Embryonic facial prominence (tissue), 1 donor: ENCODE measurements at regions not wholly inside any gene's neighbourhood (a gene's known extent, or its start where the extent isn't known, plus 50 kb on each side); places are given as distances from the start of the nearest gene placed in this dataset.

Source experiments
- DNase-seq: peaks from one replicate; pipeline ENCODE4 v3.0.0-alpha.2; 2016; ENCODE audit errors: extremely low spot score

DNA sequence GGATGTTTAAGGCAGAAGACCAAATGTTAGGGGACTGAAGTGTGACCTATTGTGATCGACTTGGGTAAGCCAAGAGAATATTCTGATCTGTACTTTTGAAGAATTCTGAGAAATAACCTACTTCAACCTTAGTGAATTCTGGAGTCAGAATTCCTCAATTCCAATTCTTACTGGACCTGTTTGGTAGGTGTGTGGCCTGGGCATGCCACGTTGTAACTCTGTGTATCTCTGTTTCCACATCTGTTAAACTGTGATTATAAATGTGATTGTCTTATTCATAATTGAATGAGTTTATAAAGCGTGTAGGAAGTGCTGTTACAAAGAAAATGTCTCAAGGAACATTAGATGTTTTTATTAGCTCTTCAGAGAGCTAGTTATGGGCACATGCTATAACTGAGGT, 64.5 kb downstream of the TUSC1 start:
- DNase-seq = no peak

- DNase-seq = no peak
Measured at GRCh38 chr9:25603106-25603505, 75.1 kb downstream of the TUSC1 start.

DNA sequence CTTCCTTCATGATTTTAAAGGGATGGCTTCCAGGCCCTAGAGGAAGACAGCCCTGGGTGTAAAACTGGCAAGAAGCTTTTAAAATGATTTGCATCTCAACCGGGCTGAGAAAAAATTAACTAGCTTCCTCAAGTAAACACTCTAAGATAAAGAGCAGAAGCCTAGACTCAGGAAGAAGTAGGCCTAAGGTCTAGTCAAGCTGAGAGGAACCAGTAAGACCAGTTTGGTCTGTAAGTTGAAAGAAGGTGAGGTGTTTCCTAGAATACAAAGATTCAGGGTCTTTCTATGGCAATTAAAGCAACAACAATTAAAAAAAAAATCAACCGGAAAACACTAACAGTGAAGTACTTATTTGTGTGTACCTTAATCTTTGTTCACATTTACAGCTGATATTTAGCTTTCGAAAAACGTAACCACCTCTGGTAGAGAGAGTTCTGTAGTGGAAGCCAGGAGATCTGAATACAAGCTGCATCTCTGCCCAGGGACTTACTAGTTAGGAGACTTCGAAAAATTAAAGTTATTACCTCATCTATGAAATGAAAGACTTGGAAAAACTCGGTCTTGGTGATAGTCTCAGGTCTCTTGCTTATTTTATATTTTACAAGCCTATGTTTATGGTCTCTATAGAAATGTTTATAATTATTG, 75.7 kb downstream of the TUSC1 start:
- no peak for DNase-seq

- no peak for DNase-seq
Measured at GRCh38 chr9:25600501-25600900, 77.7 kb downstream of the TUSC1 start.

DNA sequence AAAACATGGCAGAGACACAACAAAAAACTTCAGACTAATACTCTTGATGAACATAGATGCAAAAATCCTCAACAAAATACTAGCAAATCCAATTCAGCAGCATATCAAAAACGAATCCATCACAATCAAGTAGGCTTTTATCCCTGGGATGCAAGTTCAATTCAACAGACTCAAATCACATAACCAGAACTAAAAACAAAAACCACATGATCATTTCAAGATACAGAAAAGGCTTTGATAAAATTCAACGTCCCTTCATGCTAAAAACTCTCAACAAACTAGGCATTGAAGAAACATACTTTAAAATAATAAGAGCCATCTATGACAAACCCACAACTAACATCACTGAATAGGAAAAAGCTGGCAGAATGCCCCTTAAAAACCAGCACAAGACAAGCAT, 93.6 kb downstream of the TUSC1 start:
- DNase-seq = no peak

GRCh38 chr9:25573281-25573680, 105.0 kb downstream of the TUSC1 start:
- no peak for DNase-seq

- no peak for DNase-seq
Measured at GRCh38 chr9:25571491-25571890, 106.8 kb downstream of the TUSC1 start.

DNA sequence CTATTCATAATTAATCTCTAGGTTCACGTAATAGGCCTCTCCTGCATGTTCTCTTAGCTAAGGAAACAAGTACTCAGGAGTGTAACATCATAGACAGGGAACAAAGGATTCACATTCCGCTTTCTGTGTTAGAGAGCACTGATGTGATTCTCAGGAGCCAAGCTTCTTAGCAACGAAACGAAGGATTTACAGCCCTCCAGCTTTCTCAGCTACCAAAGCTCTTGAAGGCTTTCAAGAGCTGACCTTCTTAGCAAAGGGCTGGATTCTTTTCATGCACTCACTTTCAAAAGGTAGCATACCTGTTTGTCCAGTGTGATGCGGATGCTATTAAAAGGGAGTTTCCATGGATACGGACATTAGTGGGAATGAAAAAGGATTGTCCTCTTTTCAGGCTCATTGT, 107.4 kb downstream of the TUSC1 start:
- DNase-seq = no peak

- DNase-seq = no peak
Measured at GRCh38 chr9:25562101-25562500, 116.1 kb downstream of the TUSC1 start.

GRCh38 chr9:25557645-25558300, 120.5 kb downstream of the TUSC1 start:
- no peak for DNase-seq

GRCh38 chr9:25556540-25556939, 121.7 kb downstream of the TUSC1 start:
- no peak for DNase-seq

DNA sequence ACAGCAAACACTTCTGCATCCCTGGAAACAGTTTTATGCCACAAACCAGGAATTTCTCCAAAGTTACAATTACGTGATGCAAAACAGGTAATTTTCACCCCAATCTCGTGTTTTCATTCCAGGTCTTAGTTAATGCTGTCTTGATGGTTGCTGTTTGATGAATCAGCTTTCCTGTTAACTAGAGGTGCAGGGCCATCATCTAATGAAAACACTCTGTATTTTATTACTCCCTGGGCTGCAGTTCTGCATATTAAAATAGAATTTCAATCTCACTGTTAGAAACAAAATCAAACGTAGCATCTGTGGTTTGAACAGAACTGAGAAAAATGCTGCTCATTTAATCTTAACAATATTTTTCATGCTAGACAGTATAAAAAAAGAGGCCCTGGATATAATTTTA, 129.4 kb downstream of the TUSC1 start:
- DNase-seq = no peak

GRCh38 chr9:25543806-25544205, 134.4 kb downstream of the TUSC1 start:
- no peak for DNase-seq

- no peak for DNase-seq
Measured at GRCh38 chr9:25542319-25542718, 135.9 kb downstream of the TUSC1 start.

DNA sequence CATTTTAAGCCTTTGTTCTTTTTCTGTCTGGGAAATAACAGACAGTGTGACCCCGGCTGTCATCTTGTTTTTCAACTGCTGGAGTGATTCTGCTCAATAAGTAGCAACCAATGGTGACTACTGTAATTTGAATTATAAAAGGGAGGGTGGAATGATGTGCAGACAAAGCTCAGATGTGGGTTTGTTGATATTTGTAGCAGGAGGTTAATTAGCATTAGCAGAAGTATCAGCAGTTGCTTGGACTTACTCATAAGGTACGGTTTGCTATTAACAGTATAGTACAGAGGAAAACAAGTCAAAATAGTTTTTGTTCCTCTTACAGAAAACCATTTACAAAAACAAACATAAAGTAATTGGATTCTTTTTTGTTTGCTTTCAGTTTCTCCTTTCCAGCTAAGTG, 140.4 kb downstream of the TUSC1 start:
- DNase-seq = no peak

DNA sequence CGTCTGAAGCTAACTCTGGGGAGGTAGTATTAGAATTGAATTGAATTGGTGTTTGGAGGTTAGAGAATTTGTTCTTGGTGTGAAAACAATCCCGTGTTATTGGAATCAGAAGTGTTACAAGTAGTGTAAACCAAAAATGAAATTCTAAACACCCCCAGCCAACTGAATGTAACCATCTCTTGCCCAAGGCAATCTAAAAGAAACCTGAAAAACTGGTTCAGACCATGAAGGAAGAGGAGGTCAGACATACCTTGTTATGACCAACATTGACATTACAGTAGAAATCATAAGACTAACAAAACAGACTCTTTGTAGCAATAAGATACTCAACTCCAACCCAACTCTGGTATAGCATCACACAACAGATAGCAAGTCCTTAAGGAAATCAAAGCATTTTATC, 159.0 kb downstream of the TUSC1 start:
- no peak for DNase-seq

GRCh38 chr9:25517701-25518100, 160.5 kb downstream of the TUSC1 start:
- DNase-seq = no peak

DNA sequence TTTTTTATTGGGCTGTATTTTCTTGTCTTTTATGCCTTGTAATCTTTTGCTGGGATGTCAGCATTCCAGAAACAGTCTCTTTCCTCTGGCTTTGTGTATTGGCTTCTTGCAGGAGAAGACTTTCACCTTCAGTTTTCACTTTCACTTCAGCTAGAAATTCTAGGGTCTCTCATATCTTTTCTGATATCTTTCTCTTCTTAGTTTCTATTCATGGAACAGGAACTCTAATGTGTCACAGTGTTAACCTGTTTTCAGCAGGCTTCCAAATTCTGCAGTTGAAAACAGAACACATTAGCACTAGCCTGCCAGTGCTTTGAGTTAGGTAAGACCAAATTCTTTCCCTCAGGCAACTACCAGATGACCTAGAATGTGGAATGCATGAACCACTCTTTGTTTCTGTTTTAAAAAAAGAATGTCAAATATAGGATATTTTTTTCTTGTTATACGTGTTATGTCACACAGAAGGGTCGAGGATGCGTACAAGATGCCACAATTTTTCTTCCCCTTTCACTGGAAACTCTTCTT, 164.7 kb downstream of the TUSC1 start:
- DNase-seq = no peak

DNA sequence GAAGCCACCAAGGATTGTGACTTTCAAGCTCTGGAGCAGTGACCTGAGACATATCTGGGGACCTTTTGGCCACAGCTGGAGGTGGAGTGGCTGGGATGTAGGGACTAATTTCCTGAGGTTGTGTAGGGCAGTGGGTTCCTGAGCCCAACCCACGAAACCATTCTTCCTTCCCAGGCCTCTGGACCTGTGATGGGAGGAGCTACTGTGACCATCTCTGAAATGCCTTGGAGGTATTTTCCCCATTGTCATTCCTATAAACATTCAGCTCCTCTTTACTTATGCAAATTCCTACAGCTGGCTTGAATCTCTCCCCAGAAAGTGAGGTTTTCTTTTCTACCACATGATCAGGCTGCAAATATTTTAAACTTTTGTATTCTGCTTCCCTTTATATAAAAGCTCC, 172.6 kb downstream of the TUSC1 start:
- DNase-seq = no peak

DNA sequence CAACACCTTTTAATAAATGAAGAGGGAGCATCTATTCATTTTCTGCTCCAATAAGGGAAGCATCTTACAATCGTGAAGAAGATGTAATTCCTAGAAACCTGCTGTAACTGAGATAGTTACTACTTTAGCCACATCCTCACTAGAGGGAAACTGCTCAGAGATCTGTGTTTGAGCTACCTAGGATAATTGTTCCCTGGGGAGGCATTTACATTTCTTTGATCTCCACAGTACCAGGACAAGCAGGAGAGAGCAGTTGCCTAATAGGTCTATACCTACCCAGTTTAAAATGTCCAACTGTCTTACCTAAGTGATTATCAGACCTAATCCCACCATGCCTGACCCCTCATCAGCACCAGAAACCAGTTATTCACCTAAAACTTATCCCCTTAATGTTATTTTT, 196.9 kb downstream of the TUSC1 start:
- DNase-seq = no peak

- no peak for DNase-seq
Measured at GRCh38 chr9:25480696-25481095, 197.5 kb downstream of the TUSC1 start.

GRCh38 chr9:25472681-25473080, 205.6 kb downstream of the TUSC1 start:
- no peak for DNase-seq

GRCh38 chr9:25472085-25472607, 206.1 kb downstream of the TUSC1 start:
- DNase-seq = no peak
